GM12875 (cell line): ENCODE measurements at regions not wholly inside any gene's neighbourhood (a gene's known extent, or its start where the extent isn't known, plus 50 kb on each side); places are given as distances from the start of the nearest gene placed in this dataset.

ENCODE experiments used
- H3K4me3 ChIP-seq: one replicate; pipeline ENCODE4 v1.5.1; 2011; ENCODE audit warnings: low read depth, low read length, control low read depth
- TF ChIP-seq, protein P1 (sequence below): IDR thresholded peaks from 2 replicates; pipeline ENCODE4 v1.5.1; 2011; ENCODE audit warnings: low read depth, mild to moderate bottlenecking, control low read depth, inconsistent platforms, low read length, moderate library complexity, borderline replicate concordance; ENCODE audit not compliant: insufficient read depth

DNA sequence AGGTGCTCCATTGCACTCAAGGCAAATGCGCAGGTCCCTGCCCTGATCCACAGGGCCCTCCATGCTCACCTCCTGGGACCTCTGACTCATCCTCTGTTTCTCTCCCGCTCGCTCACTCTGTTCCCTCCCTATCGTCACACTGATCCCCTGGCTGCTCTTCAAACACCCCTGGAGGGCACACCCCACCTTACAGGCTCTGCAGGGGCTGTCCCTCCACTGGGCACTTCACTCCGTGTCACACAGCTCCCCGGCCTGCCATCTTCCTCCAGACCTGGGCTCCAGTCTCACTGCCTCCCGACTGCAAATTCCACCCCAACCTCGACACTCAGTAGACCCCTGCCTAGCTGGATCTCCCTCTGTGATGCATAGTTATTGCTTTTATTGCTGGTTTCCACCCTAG is 91.5 kb upstream of the PRDM11 start:
- no peak overlapping the region for H3K4me3 ChIP-seq
- TF ChIP-seq, protein P1, sequence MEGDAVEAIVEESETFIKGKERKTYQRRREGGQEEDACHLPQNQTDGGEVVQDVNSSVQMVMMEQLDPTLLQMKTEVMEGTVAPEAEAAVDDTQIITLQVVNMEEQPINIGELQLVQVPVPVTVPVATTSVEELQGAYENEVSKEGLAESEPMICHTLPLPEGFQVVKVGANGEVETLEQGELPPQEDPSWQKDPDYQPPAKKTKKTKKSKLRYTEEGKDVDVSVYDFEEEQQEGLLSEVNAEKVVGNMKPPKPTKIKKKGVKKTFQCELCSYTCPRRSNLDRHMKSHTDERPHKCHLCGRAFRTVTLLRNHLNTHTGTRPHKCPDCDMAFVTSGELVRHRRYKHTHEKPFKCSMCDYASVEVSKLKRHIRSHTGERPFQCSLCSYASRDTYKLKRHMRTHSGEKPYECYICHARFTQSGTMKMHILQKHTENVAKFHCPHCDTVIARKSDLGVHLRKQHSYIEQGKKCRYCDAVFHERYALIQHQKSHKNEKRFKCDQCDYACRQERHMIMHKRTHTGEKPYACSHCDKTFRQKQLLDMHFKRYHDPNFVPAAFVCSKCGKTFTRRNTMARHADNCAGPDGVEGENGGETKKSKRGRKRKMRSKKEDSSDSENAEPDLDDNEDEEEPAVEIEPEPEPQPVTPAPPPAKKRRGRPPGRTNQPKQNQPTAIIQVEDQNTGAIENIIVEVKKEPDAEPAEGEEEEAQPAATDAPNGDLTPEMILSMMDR = no peak

DNA sequence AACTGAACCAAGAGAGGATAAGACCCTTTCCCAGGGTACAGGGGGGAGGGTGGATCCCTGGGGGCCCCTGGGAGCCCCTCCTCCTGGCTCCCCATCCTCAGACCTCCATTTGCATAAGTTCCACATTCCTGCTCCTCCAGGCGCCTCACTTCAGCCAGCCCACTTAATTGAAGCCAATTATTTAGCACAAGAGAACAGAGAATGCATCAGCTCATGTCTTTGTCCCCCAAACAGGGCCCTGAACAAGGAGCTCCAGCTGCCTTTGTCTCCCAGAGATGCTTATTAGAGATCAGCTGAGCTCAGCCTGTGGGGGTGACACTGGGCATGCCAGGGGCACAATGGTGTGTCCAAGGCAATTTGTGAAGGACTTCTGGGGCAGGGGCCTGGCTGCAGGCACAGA is 89.9 kb upstream of the PRDM11 start:
- TF ChIP-seq, protein P1 = no peak
- no peak overlapping the region for H3K4me3 ChIP-seq

DNA sequence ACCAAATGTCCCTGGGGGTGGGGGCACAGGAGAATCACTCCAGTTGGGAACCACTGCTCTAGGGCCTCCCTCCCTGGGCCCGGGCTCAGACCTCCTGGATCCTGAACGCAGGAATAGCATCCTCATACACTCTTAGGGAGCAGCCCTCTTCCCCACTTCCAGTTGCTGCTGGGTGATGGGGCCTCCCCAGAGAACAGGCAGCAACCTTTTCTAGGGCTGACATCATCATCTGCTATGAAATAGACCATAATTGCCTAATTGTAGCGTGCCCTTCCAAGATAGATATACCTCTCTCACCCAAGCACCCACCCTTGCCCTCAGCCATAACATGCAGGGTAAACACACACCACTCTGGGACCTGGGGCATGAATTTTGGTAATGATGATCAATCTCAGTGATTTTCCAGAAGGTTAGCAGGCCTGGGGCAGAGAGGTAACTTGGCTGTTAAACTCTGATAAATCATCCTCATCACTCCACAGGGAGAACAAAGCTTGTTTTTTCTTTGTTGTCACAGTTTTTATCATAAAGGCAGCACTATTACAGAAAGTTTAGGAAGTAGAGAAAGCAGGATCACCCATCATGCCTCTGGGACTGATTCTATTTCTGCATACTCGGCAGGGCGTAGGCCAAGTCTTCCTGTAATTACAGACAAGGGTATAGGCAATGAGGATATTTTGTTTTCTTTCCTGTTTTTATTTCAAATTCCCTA is 88.3 kb upstream of the PRDM11 start:
- TF ChIP-seq, protein P1 = no peak
- no peak overlapping the region for H3K4me3 ChIP-seq

DNA sequence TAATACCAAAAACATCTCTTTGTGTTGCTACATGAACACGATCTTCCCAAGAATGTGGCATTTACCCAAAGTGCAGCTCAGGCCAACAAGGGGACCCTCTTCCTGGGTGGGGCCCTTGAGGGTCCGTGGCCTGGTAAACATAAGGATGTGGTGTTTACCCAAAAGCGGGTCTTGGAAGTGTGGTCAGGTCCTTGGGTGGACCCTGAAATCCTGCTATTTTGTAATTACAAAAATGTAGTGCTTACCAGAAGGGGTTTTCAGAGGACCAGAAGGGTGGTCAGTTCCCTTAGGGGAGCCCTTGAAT is 87.8 kb upstream of the PRDM11 start:
- TF ChIP-seq, protein P1 = no peak
- no peak overlapping the region for H3K4me3 ChIP-seq

DNA sequence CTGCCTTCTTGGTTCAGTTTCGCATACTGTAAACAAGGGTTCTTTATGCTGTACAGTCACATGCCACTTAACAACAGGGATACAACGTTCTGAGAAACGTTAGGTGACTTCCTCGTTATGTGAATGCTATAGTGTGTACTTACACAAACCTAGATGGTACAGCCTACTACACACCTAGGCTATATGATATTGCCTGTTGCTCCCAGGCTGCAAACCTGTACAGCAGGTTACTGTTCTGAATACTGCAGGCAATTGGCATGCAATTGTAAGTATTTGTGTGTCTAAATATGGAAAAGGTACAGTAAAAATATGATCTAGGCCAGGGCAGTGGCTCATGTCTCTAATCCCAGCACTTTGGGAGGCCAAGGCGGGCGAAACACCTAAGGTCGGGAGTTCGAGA is 85.7 kb upstream of the PRDM11 start:
- TF ChIP-seq, protein P1 = no peak
- no peak overlapping the region for H3K4me3 ChIP-seq

DNA sequence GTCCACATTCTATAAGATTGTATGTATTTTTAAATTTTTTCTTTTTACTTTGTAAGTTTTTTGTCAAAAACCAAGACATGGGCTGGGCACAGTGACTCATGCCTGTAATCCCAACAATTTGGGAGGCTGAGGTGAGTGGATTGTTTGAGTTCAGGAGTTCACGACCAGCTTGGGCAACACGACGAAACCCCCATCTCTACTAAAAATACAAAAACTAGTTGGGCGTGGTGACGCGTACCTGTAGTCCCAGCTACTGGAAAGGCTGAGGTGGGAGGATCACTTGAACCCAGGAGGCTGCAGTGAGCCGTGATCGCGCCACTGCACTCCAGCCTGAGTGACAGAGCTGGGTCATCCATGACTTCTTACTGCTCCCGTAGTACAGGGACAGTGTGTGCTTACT is 84.8 kb upstream of the PRDM11 start:
- TF ChIP-seq, protein P1 = no peak
- no peak overlapping the region for H3K4me3 ChIP-seq

DNA sequence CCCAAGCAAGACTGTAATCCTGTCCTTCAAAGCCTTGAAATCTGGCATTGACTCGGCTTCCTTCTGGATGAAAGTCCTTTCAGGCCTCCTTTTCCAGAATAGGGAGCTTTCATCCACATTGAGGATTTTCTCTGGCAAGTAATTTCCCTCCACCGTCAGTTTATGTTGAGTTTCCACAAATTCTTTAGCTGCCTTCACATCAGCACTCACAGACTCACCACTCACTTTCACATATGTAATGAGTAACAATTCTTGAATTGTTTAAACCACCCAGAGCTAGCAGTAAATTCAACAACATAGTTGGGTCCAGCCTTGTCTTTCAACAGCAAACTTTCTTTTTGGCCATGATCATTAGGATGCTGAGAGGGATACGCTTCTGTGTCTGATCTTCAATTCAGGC is 84.3 kb upstream of the PRDM11 start:
- H3K4me3 ChIP-seq = no peak overlapping the region

More for the DNA sequence above, 84.3 kb upstream of the PRDM11 start:
- TF ChIP-seq, protein P1 = no peak
